C1 segment of cervical spinal cord (tissue), 14 donors: ENCODE measurements at regions not wholly inside any gene's neighbourhood (a gene's known extent, or its start where the extent isn't known, plus 50 kb on each side); places are given as distances from the start of the nearest gene placed in this dataset.
"Not testable (repeated sequence)": the region's sequence is repeated elsewhere in the genome, so short reads cannot be mapped to it uniquely, and the experiment has no call there.

Experiments used
- DNase-seq, 14 donors: peaks; one replicate each; lab custom pipeline; 2025; lab: John Stamatoyannopoulos, UW

- DNase-seq: no peak
Measured at GRCh38 chr2:109718139-109718538, 76.0 kb upstream of the RGPD5 start.

GRCh38 chr2:109719871-109720270 is 74.2 kb upstream of the RGPD5 start:
- no peak for DNase-seq

GRCh38 chr2:109720380-109721106 is 73.6 kb upstream of the RGPD5 start:
- DNase-seq: no peak

GRCh38 chr2:109721135-109721534 is 73.0 kb upstream of the RGPD5 start:
- no peak for DNase-seq

- no peak for DNase-seq
Measured at GRCh38 chr2:109721626-109722025, 72.5 kb upstream of the RGPD5 start.

GRCh38 chr2:109722026-109722425 is 72.1 kb upstream of the RGPD5 start:
- DNase-seq: no peak

- DNase-seq: not testable (repeated sequence)
Measured at GRCh38 chr2:109722640-109723039, 71.5 kb upstream of the RGPD5 start.

- DNase-seq: not testable (repeated sequence)
Measured at GRCh38 chr2:109723153-109723552, 71.0 kb upstream of the RGPD5 start.

- DNase-seq: no peak
Measured at GRCh38 chr2:109724533-109725460, 69.3 kb upstream of the RGPD5 start.

- no peak for DNase-seq
Measured at GRCh38 chr2:109726379-109727270, 67.5 kb upstream of the RGPD5 start.

- no peak for DNase-seq
Measured at GRCh38 chr2:109727929-109728447, 66.1 kb upstream of the RGPD5 start.

- DNase-seq: not testable (repeated sequence)
Measured at GRCh38 chr2:109733746-109734145, 60.4 kb upstream of the RGPD5 start.

- DNase-seq: peak in 7 of 14 donors; percentile 7 to 37 (median 24)
Measured at GRCh38 chr2:109736177-109736827, 57.8 kb upstream of the RGPD5 start.
